ENCODE measurements at regions not wholly inside any gene's neighbourhood (a gene's known extent, or its start where the extent isn't known, plus 50 kb on each side); places are given as distances from the start of the nearest gene placed in this dataset.

- no peak for DNase-seq (ENCODE audit: low spot score)
- intact Hi-C loops (cut with DNase I), result no loop called here
These were observed 466.4 kb downstream of the STIM2 start for GRCh38 chr4:27326991-27327390.

- no peak for DNase-seq (ENCODE audit: low spot score)
- intact Hi-C loops (cut with DNase I), result no loop called here
These were observed 467.0 kb downstream of the STIM2 start for GRCh38 chr4:27327421-27328181.

- DNase-seq (ENCODE audit: low spot score), result no peak
- intact Hi-C loops (cut with DNase I), result no loop called here
These were observed 477.9 kb downstream of the STIM2 start for GRCh38 chr4:27338530-27338929.

- no peak for DNase-seq (ENCODE audit: low spot score)
- intact Hi-C loops (cut with DNase I), result no loop called here
These were observed 482.8 kb downstream of the STIM2 start for GRCh38 chr4:27343411-27343810.

- intact Hi-C loops (cut with DNase I), result no loop called here
- no peak for DNase-seq (ENCODE audit: low spot score)
These were observed 489.5 kb downstream of the STIM2 start for GRCh38 chr4:27350161-27350560.

- DNase-seq (ENCODE audit: low spot score), result no peak
- intact Hi-C loops (cut with DNase I), result no loop called here
These were observed 496.6 kb downstream of the STIM2 start for GRCh38 chr4:27357283-27357682.

GRCh38 chr4:27358269-27358668, 497.6 kb downstream of the STIM2 start:
- no peak for DNase-seq (ENCODE audit: low spot score)
- intact Hi-C loops (cut with DNase I), result no loop called here

GRCh38 chr4:27360131-27360530, 499.5 kb downstream of the STIM2 start:
- no peak for DNase-seq (ENCODE audit: low spot score)
- intact Hi-C loops (cut with DNase I), result no loop called here

- intact Hi-C loops (cut with DNase I), result no loop called here
- DNase-seq (ENCODE audit: low spot score), result no peak
These were observed 500.2 kb downstream of the STIM2 start for GRCh38 chr4:27360790-27361267.

- DNase-seq (ENCODE audit: low spot score), result no peak
- intact Hi-C loops (cut with DNase I), result no loop called here
These were observed 503.9 kb downstream of the STIM2 start for GRCh38 chr4:27364509-27364908.

- DNase-seq (ENCODE audit: low spot score), result no peak
- intact Hi-C loops (cut with DNase I), result no loop called here
These were observed 505.6 kb downstream of the STIM2 start for GRCh38 chr4:27366104-27366823.

GRCh38 chr4:27368781-27369180, 508.1 kb downstream of the STIM2 start:
- intact Hi-C loops (cut with DNase I), result no loop called here
- DNase-seq (ENCODE audit: low spot score), result no peak

- no peak for DNase-seq (ENCODE audit: low spot score)
- intact Hi-C loops (cut with DNase I), result no loop called here
These were observed 521.2 kb downstream of the STIM2 start for GRCh38 chr4:27381815-27382214.

- DNase-seq (ENCODE audit: low spot score), result no peak
- intact Hi-C loops (cut with DNase I), result no loop called here
These were observed 527.1 kb downstream of the STIM2 start for GRCh38 chr4:27387711-27388110.

- no peak for DNase-seq (ENCODE audit: low spot score)
- intact Hi-C loops (cut with DNase I), result no loop called here
These were observed 537.2 kb downstream of the STIM2 start for GRCh38 chr4:27397886-27398285.

GRCh38 chr4:27398631-27399310, 538.1 kb downstream of the STIM2 start:
- DNase-seq (ENCODE audit: low spot score), result no peak
- intact Hi-C loops (cut with DNase I), result no loop called here

GRCh38 chr4:27407616-27408015, 547.0 kb downstream of the STIM2 start:
- no peak for DNase-seq (ENCODE audit: low spot score)

GRCh38 chr4:27412613-27413012, 552.0 kb downstream of the STIM2 start:
- no peak for DNase-seq (ENCODE audit: low spot score)
- intact Hi-C loops (cut with DNase I), result no loop called here

More at GRCh38 chr4:27407616-27408015, 547.0 kb downstream of the STIM2 start:
- intact Hi-C loops (cut with DNase I), result no loop called here

- intact Hi-C loops (cut with DNase I), result no loop called here
- no peak for DNase-seq (ENCODE audit: low spot score)
These were observed 554.5 kb downstream of the STIM2 start for GRCh38 chr4:27414887-27415731.

GRCh38 chr4:27428661-27429060, 568.0 kb downstream of the STIM2 start:
- intact Hi-C loops (cut with DNase I), result no loop called here
- no peak for DNase-seq (ENCODE audit: low spot score)
